Osteoblast (primary cell): ENCODE measurements at regions not wholly inside any gene's neighbourhood (a gene's known extent, or its start where the extent isn't known, plus 50 kb on each side); places are given as distances from the start of the nearest gene placed in this dataset.
"Not testable (repeated sequence)": the region's sequence is repeated elsewhere in the genome, so short reads cannot be mapped to it uniquely, and the experiment has no call there.

Experiments used
- DNase-seq: peaks from one replicate; pipeline ENCODE4 v3.0.0; 2011; ENCODE audit warnings: low spot score, mixed read lengths; ENCODE audit not compliant: insufficient read length; ENCODE audit errors: missing footprints
- H2AFZ ChIP-seq: 2 replicates; pipeline ENCODE4 v1.6.0; 2011; ENCODE audit warnings: mild to moderate bottlenecking, low read length
- H3K27ac ChIP-seq: 2 replicates; pipeline ENCODE4 v1.5.1; 2011; ENCODE audit warnings: mild to moderate bottlenecking, low read depth, low read length, moderate library complexity
- H3K27me3 ChIP-seq: 2 replicates; pipeline ENCODE4 v1.6.0; 2012; ENCODE audit warnings: mild to moderate bottlenecking, control low read depth, inconsistent platforms, low read length, moderate library complexity; ENCODE audit not compliant: insufficient read depth
- H3K36me3 ChIP-seq: 2 replicates; pipeline ENCODE4 v1.5.1; 2011; ENCODE audit warnings: mild to moderate bottlenecking, low read length, control low read depth, moderate library complexity; ENCODE audit not compliant: insufficient read depth
- H3K4me1 ChIP-seq: 2 replicates; pipeline ENCODE4 v1.5.1; 2011; ENCODE audit warnings: mild to moderate bottlenecking, low read length, control low read depth, moderate library complexity; ENCODE audit not compliant: insufficient read depth
- H3K4me2 ChIP-seq: 2 replicates; pipeline ENCODE4 v1.6.0; 2011; ENCODE audit warnings: mild to moderate bottlenecking, low read length; ENCODE audit not compliant: insufficient read depth
- H3K4me3 ChIP-seq: fragments of 200-600 bp; sonication (generic); 3 replicates; pipeline ENCODE4 v1.5.1; 2012; ENCODE audit warnings: mild to moderate bottlenecking, low read length, inconsistent platforms; ENCODE audit not compliant: insufficient read depth
- H3K79me2 ChIP-seq: 2 replicates; pipeline ENCODE4 v1.6.0; 2012; ENCODE audit warnings: mild to moderate bottlenecking, low read length, control low read depth, inconsistent platforms; ENCODE audit not compliant: insufficient read depth
- H3K9me3 ChIP-seq: 2 replicates; pipeline ENCODE4 v1.5.1; 2011; ENCODE audit warnings: low read depth, low read length, control low read depth
- H4K20me1 ChIP-seq: 2 replicates; pipeline ENCODE4 v1.6.0; 2012; ENCODE audit warnings: mild to moderate bottlenecking, low read length, control low read depth; ENCODE audit not compliant: insufficient read depth
- CTCF ChIP-seq: IDR thresholded peaks from 2 replicates; pipeline ENCODE4 v1.5.1; 2011; ENCODE audit warnings: mild to moderate bottlenecking, low read depth, low read length, moderate library complexity; ENCODE audit errors: extremely low read depth

GRCh38 chr3:186440891-186441290 lies 78.9 kb upstream of the DGKG start:
- Histone ChIP-seq H3K9me3 (no peaks in the 10 kb centered on the region), H3K4me3 (no peak overlapping the region), H3K4me2 (no peak overlapping the region), H2AFZ (no peak overlapping the region), H3K27me3 (peaks cover 8% of the 10 kb centered on the region), H3K27ac (no peak overlapping the region), H4K20me1 (no peaks in the 10 kb centered on the region), H3K4me1 (no peaks in the 10 kb centered on the region), H3K79me2 (no peaks in the 10 kb centered on the region), H3K36me3 (no peaks in the 10 kb centered on the region)
- TF ChIP-seq CTCF, result no peak
- DNase-seq, result no peak

- Histone ChIP-seq H3K27ac (no peak overlapping the region), H3K36me3 (no peaks in the 10 kb centered on the region), H3K4me3 (no peak overlapping the region), H2AFZ (no peak overlapping the region), H3K4me2 (no peak overlapping the region), H3K27me3 (no peaks in the 10 kb centered on the region), H4K20me1 (no peaks in the 10 kb centered on the region), H3K9me3 (no peaks in the 10 kb centered on the region), H3K79me2 (no peaks in the 10 kb centered on the region), H3K4me1 (no peaks in the 10 kb centered on the region)
- no peak for TF ChIP-seq CTCF
- DNase-seq, result no peak
Measured at GRCh38 chr3:186439725-186440124, 77.7 kb upstream of the DGKG start.

GRCh38 chr3:186435332-186435731 lies 73.3 kb upstream of the DGKG start:
- H2AFZ ChIP-seq, H3K4me1 ChIP-seq, H3K27me3 ChIP-seq, H4K20me1 ChIP-seq, H3K4me3 ChIP-seq, H3K27ac ChIP-seq, H3K36me3 ChIP-seq, H3K4me2 ChIP-seq, H3K9me3 ChIP-seq, H3K79me2 ChIP-seq, DNase-seq: not testable (repeated sequence)

- H3K4me3 ChIP-seq, result no peak overlapping the region
- H2AFZ ChIP-seq, result no peak overlapping the region
- no peaks in the 10 kb centered on the region for H3K27me3 ChIP-seq
- no peak for TF ChIP-seq CTCF
- no peak for DNase-seq
- no peaks in the 10 kb centered on the region for H3K79me2 ChIP-seq
- no peaks in the 10 kb centered on the region for H3K36me3 ChIP-seq
- H3K9me3 ChIP-seq, result no peaks in the 10 kb centered on the region
- H4K20me1 ChIP-seq, result no peaks in the 10 kb centered on the region
- no peak overlapping the region for H3K27ac ChIP-seq
- no peaks in the 10 kb centered on the region for H3K4me1 ChIP-seq
- H3K4me2 ChIP-seq, result no peak overlapping the region
Measured at GRCh38 chr3:186432944-186433732, 71.1 kb upstream of the DGKG start.
